ENCODE measurements at regions not wholly inside any gene's neighbourhood (a gene's known extent, or its start where the extent isn't known, plus 50 kb on each side); places are given as distances from the start of the nearest gene placed in this dataset.
"Not testable (repeated sequence)": the region's sequence is repeated elsewhere in the genome, so short reads cannot be mapped to it uniquely, and the experiment has no call there.

- no peak for DNase-seq (ENCODE audit: low spot score)
- FAIRE-seq: no peak
These were observed 505.1 kb downstream of the IRS2 start for GRCh38 chr13:109281017-109281902.

DNA sequence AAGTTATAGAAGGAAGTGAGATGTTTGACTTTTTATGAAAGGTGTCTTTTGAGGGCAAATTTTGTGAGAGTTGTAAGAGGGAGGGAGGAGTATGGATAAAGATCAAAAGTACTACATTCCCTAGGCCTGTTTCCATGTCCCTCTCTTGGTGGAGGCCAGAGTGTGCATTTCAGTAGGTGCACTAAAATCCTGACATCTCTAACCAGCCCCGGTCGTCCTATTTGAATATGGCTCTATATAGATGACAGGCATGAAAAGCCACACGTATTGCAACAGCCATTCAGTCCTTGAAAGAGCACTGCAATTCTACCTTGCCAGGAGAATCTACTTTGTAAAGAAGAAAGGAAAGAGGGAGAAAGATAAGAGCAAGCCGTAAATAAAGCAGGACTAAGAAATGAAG is 510.1 kb downstream of the IRS2 start:
- FAIRE-seq (no peak), DNase-seq (ENCODE audit: low spot score) (no peak)

GRCh38 chr13:109275852-109276251 is 510.5 kb downstream of the IRS2 start:
- DNase-seq (ENCODE audit: low spot score) (no peak), FAIRE-seq (no peak)

DNA sequence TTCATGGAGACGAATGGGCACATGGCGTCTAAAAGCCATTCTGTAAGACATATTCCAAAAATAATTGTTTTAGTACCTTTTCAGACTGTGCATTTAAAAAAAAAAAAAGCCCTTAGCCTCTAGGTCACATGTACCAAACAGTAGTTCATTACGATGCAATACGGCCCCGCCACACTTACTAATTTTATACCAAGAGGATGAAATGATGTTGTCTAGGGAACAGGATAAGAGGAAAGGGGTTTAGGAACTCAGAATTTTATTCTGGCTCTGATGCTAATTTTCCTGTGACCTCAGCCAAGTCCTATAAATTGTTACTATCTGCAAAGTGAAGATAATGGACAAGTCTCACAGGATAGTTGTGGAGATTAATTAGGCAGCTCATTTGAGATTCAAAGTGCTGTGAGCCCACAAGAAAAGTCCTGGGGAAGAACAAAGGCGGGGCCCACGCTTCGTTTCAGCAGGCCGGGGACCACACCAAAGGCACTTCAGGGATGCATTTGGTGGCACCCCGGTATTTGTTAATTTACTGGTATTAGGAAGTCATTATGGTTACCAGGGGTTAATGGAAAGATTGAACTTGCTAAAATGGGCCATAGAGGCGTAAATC is 511.1 kb downstream of the IRS2 start:
- FAIRE-seq: no peak

GRCh38 chr13:109274188-109274821 is 512.1 kb downstream of the IRS2 start:
- FAIRE-seq (no peak), DNase-seq (ENCODE audit: low spot score) (peak; percentile 29)

More for the DNA sequence above, 511.1 kb downstream of the IRS2 start:
- no peak for DNase-seq (ENCODE audit: low spot score)

GRCh38 chr13:109273326-109273751 is 513.0 kb downstream of the IRS2 start:
- DNase-seq (ENCODE audit: low spot score) (no peak), FAIRE-seq (no peak)

DNA sequence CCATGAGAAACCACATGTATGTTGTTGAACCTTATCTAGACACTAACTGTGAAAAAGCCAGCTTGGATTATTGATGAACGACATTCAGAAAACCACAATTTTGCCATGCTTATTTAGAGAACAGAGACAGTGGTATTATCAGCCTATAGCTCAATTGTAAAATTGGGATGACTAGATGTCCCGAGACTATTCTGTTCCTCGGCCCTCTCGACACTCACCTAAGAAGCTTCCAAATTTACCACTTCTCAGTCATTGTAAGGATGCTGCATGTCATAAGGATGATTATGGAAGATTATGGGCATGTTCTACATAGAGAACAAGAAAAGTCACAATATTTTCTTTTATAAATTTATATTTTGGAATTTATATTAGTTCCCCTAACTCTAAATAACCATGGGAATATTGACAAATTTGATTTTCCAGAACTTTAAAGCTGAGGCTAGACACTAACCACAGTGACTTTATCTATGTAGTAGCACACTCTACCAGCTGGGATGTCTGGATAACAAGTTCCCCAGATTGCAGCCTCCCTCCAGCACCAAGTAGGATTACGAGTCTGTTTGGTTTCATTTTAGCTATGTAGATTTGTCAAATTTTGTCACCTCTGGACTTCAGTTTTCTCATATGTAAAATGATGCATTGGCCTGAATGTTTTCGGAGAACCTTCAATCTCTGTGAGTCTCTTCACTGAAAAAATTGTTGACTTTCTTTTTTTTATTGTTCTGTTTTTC is 513.6 kb downstream of the IRS2 start:
- DNase-seq (ENCODE audit: low spot score): no peak
- no peak for FAIRE-seq

- DNase-seq (ENCODE audit: low spot score) (peak; percentile 17), FAIRE-seq (no peak)
These were observed 514.5 kb downstream of the IRS2 start for GRCh38 chr13:109271555-109272541.

GRCh38 chr13:109271061-109271460 is 515.3 kb downstream of the IRS2 start:
- no peak for DNase-seq (ENCODE audit: low spot score)
- FAIRE-seq: no peak

- not testable (repeated sequence) for DNase-seq (ENCODE audit: low spot score); FAIRE-seq
These were observed 517.0 kb downstream of the IRS2 start for GRCh38 chr13:109269381-109269780.

DNA sequence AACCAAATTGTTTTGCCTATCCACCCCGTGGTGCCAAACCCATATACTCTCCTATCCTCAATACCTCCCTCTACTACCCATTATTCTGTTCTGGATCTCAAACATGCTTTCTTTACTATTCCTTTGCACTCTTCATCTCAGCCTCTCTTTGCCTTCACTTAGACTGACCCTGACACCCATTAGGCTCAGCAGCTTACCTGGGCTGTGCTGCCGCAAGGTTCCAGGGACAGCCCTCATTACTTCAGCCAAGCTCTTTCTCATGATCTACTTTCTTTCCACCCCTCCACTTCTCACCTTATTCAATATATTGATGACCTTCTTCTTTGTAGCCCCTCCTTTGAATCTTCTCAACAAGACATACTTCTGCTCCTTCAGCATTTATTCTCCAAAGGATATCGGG is 517.9 kb downstream of the IRS2 start:
- not testable (repeated sequence) for FAIRE-seq; DNase-seq (ENCODE audit: low spot score)

DNA sequence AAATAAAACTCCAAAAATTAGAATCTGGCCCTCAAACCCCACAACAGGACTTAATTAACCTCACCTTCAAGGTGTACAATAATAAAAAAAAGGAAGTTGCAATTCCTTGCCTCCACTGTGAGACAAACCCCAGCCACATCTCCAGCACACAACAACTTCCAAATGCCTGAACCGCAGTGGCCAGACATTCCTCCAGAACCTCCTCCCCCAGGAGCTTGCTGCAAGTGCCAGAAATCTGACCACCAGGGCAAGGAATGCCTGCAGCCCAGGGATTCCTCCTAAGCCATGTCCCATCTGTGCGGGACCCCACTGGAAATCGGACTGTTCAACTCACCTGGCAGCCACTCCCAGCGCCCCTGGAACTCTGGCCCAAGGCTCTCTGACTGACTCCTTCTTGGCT is 519.0 kb downstream of the IRS2 start:
- FAIRE-seq; DNase-seq (ENCODE audit: low spot score): not testable (repeated sequence)

- DNase-seq (ENCODE audit: low spot score); FAIRE-seq: not testable (repeated sequence)
These were observed 521.0 kb downstream of the IRS2 start for GRCh38 chr13:109265438-109265742.

DNA sequence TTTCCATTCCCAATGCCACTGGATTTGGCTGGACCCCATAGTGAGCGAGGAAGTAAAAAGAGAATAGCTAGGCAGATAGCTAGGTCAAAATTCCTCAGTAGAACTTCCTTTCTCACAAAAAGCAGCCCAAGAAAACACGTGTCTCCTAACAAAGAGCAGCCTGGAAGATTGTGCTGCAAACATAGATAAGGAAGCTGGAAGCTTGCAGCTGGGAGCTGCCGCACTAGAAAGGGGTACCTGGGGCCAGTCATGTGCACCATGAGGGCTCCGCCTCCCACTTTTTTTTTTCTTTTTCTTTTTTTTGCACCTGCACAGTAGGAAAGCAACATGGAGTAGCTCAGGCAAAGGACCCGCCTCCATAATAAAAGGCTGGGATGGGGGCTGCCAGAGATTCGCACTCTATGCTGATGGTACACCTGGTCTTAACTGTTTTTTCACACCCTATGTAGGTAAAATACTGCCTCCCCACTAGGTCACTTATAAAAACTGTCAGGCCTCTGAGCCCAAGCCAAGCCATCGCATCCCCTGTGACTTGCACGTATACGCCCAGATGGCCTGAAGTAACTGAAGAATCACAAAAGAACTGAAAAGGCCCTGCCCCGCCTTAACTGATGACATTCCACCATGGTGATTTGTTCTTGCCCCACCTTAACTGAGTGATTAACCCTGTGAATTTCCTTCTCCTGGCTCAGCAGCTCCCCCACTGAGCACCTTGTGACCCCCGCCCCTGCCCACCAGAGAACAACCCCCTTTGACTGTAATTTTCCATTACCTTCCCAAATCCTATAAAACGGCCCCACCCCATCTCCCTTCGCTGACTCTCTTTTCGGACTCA is 521.6 kb downstream of the IRS2 start:
- not testable (repeated sequence) for DNase-seq (ENCODE audit: low spot score); FAIRE-seq

- FAIRE-seq; DNase-seq (ENCODE audit: low spot score): not testable (repeated sequence)
These were observed 528.6 kb downstream of the IRS2 start for GRCh38 chr13:109257761-109258157.
